GM21717 (cell line): ENCODE measurements at regions not wholly inside any gene's neighbourhood (a gene's known extent, or its start where the extent isn't known, plus 50 kb on each side); places are given as distances from the start of the nearest gene placed in this dataset.
A peak's percentile ranks its signal among the peaks of the same experiment; 100 is the strongest.
"Not testable (repeated sequence)": the region's sequence is repeated elsewhere in the genome, so short reads cannot be mapped to it uniquely, and the experiment has no call there.

Experiments used
- ATAC-seq: cut with Tn5 transposase; IDR thresholded peaks from one replicate; pipeline ENCODE4 v1.9.1; 2021; ENCODE audit warnings: mild to moderate bottlenecking, moderate library complexity; ENCODE audit not compliant: unreplicated experiment

DNA sequence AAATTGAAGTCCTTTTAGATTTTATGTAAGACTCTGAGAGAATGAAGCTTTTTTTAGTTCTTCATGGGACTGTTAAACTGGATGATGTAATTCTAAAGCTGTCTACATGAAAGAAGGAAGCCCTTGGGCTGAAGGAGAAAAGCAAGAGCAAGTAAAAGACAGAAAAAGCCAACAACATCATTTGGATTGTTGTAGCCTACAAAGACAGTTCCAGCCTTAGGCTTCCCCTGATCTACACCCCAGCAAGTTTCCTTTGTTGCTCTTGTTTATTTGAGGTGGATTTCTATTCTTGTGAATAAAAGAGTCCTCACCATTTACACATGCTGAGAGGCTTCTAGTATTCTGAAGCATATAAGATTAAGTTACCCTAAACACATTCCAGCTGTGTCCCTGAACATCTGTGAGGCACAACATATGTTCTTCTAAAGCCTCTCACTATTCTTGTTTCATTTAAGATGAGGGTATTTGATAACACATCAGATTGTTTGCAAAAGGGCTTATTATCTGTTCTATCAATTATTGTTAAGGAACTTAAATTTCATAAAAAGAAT lies 377.8 kb downstream of the LNPK start:
- no peak for ATAC-seq

DNA sequence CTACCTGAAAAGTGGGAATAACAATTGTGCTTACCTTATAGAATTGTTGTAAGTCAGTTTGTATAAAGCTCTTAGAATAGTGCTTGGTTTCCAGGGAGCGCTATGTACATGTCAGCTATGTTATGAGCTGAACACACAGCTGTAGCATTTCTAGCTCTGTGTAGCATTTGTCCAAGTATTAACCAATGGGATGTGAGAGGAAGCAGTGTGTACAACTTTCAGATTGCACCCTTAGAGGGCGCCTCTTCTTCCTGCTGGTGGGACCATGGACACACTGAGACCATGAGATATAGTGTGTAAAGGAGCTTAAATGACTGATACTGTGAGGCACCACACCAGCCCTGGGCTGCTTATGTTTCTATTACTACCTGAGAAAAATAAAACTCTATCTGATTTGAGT lies 380.2 kb downstream of the LNPK start:
- no peak for ATAC-seq

DNA sequence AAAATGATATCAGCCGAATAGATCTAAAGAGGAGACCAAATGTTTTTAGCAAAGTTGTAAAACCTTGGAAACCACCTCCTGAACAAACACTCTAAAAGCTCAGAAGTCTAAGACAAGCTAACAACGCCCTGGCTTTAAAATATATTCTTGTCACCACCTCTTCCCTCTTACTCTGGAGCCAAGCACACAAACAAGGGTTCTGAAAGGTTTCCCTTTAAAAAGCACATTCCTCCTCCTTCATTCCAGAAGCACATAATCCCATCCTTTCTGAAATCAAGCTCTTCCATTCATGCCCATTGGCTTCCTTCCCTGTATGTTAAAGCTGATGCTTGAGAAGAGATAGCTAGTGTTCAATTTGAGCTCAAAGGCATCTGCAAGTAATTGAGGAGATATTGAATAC lies 382.0 kb downstream of the LNPK start:
- ATAC-seq = no peak

DNA sequence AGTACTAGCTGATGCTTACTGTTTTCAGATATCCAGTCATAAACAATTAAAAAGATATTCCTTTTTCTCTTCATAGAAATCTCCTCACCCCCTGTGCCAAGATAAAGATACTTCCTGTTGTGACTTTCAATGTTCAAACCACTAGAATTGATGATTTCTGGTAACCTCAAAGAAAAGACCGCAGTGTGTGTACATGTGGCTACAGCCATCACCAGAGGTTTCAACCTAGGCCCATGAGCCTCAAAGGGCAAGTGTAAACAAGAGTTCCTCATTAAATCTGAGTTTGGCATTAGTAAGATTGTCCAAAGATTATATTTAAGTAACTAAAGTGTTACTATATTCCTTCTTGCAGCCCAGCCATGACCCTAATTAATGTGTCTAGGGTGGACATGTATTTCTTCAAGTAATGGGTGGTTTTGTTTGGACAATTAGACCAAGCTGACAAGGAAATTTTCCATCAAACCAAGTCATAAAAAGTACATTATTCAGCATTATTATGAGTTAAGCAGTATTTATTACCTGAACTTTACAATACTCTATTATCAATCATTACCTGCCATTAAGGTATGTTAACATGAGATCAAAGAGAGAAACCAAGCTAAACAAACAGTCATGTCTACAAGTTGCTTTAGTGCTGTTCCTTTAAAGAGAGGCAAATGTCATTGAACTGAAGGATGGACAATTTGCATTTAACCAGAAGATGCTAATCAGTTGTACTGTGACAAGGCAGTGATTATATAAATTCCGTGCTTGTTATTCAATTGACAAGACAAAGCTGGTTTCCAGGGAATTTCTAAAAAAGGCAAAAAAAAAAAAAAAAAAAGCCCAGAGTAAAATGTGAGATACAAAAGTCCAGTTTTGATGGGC lies 382.7 kb downstream of the LNPK start:
- ATAC-seq = no peak

DNA sequence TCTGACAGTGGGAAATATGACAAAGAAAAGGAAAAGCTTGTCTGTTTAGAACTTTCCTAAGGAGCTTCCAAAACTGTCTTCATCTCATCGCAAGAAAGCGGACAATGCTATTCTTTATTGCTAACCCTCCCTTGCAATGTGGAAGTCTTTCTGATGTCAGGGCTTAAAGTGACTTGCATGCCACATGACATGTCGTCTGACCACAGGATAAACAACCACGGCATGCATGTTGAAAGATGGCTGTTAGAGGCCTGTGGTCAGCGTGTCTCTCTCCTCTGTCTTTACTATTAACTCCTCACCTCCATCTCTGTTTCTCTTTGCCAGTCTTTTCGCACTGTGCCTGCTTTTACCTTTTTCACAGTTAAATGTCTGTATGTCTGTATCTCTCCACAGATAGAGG lies 389.8 kb downstream of the LNPK start:
- no peak for ATAC-seq

DNA sequence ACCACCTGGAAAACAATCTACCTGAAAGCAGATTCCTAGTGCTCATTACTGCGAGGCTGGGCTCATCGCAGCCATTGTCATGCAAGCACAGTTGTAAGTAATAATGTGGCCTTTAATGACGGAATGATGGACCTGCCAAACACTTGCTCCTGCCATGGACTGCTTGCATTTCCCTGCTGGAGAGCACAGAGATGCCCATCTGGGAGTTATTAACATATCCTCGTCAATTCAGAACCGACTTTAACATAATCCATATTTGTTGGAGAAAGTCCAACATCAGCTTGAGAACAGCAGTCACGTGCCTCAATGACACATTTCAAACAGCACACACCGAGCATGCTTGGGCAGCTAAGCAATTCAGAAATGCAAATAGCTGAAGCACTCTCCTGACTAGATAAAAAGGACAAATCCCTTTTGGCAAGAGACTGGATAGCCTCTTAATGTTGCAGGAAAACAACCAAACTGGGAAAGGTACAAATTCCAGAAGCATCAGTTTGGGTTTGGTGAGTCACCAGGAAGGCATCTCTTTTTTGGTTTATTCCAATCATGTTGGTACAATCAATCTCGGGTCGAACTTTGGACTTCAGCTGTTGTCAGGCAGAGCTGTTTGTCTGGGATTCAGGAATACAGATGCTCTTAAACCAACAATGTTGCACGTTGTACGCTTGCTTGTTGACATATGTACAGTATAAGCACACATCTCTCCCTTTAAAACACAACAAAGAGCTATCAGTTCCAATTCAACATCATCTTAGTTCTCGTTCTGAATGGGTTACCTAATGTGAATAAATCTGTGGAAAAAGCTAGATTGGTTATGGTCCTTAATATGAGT lies 395.8 kb downstream of the LNPK start:
- ATAC-seq = no peak

DNA sequence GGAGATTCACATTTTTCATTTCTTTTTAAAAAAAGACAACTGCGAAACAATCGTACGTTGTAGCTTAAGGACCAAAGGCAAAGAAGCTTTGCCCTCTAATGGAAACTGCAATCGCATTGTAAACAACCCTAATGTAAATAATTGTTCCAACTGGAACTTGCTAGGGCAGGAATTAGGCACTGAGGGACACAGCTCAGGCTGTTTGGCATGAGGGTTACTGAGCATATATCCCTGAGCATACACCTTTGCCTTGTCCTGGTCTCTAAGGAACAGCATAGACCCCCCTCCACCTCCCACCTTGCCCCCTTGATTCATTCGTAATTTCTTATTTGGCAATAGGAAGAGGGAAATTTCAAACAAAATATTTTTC lies 396.4 kb downstream of the LNPK start:
- no peak for ATAC-seq

DNA sequence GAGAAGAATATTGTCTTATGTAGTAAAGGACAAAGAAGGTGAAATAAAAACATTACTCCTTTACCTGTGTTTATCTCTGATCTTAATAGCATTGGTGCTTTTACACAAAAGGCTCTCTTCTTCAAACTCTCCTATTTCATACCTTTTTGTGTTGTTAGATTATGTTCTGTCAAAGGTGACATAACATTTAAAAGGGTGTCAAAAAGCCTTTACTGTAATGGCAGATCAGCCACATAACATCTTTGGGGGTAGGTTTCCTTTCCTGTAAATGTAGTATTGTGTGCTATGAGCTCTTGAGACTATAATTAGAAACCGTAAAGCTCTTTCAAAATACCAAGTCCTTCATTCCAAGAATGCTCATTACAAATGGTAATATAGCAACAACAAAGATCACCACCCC lies 400.1 kb downstream of the LNPK start:
- no peak for ATAC-seq

DNA sequence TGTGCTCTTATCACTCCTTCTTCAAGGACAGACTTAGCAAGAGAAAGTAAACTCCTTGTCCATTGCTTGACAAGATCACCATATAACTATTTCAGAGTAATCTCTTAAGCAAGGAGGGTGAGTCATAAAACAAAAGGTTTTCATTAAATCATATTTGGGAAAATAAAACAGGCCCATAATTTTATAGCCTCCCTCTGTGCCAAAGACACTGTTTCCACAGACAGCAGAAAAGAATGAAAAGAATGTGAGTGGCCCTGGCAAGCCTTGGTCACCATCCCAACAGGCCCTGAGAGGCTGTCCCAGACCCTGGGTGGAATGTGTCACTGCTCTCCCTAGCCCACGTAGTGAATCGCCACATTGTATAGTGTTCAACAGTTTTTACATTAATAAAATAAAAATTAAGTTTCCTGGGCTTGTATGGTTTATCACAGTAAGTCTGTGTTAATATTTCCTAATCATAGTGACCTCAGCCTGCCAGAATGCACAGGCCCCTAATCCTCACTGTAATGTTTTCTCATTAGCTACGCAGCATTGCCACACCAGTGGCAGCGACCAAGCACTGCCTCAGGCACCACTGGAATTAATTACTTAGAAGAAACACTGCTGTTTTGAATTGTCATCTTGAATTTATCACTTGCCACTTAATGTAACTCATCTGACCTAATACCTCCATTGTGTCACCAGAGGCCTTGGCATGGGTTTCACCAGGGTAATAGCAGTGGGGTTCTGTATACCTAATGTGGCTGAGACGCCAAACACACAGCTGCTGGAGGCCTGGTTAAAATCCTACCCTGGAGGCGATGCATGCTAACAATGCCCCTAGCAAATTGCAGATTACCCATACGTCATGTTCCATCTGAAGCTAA lies 401.9 kb downstream of the LNPK start:
- ATAC-seq = no peak

DNA sequence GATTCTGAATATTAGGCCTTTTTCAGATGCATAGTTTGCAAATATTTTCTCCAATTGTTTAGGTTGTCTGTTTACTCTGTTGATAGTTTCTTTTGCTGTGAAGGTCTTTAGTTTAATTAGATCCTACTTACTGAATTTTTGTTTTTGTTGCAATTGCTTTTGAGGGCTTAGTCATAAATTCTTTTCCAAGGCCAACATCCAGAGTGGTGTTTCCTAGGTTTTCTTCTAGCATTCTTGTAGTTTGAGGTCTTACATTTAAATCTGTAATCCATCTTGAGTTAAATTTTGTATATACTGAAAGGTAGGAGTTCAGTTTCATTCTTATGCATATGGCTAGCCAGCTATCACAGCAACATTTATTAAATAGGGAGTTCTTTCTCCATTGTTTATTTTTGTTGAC lies 404.8 kb downstream of the LNPK start:
- ATAC-seq = no peak

DNA sequence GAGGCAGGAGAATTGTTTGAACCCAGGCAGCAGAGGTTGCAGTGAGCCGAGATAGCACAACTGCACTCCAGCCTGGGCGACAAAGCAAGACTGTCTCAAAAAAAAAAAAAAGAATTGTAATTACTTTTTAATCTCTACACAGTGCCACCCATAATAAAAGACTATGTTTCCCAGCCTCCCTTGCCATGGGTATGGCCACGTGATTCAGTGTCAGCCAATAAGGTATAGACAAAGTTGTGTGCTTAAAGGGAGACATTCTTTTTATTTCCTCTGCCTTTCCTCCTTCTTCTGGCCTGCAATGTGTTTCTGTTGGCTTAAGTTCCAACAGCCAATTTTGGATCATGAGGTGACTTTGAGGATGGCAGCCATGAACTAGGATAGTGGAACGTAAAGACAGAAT lies 406.9 kb downstream of the LNPK start:
- no peak for ATAC-seq

DNA sequence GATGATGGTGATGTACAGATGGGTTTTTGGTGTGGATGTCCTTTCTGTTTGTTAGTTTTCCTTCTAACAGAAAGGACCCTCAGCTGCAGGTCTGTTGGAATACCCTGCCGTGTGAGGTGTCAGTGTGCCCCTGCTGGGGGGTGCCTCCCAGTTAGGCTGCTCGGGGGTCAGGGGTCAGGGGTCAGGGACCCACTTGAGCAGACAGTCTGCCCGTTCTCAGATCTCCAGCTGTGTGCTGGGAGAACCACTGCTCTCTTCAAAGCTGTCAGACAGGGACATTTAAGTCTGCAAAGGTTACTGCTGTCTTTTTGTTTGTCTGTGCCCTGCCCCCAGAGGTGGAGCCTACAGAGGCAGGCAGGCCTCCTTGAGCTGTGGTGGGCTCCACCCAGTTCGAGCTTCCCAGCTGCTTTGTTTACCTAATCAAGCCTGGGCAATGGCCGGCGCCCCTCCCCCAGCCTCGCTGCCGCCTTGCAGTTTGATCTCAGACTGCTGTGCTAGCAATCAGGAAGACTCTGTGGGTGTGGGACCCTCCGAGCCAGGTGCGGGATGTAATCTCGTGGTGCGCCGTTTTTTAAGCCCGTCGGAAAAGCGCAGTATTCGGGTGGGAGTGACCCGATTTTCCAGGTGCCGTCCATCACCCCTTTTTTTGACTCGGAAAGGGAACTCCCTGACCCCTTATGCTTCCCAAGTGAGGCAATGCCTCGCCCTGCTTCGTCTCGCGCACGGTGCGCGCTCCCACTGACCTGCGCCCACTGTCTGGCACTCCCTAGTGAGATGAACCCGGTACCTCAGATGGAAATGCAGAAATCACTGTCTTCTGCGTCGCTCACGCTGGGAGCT lies 408.2 kb downstream of the LNPK start:
- ATAC-seq = not testable (repeated sequence)

DNA sequence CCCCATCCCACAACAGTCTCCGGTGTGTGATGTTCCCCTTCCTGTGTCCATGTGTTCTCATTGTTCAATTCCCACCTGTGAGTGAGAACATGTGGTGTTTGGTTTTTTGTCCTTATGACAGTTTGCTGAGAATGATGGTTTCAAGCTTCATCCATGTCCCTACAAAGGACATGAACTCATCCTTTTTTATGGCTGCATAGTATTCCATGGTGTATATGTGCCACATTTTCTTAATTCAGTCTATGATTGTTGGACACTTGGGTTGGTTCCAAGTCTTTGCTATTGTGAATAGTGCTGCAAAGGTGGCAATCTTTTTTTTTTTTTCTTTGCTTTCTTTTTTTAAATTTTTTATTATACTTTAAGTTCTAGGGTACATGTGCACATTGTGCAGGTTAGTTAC lies 406.7 kb upstream of the ATP5MC3 start:
- ATAC-seq = not testable (repeated sequence)

DNA sequence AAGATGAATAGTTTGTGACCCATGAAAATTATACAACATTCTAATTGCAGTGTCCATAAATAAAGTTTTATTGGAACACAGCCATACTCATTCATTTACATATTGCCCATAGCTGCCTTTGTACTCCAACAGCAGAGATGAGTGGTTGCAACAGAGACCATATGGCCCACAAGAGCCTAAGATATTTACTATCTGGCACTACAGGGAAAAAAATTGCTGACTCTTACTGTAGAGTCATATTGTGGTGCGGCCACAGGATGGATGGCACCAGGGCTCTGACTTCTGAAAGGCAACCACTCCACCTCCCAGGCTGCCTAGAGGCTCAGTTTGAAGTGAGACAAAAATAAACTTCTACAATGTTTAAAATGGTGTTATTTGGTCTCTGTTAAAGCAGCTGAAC lies 404.0 kb upstream of the ATP5MC3 start:
- ATAC-seq = no peak

DNA sequence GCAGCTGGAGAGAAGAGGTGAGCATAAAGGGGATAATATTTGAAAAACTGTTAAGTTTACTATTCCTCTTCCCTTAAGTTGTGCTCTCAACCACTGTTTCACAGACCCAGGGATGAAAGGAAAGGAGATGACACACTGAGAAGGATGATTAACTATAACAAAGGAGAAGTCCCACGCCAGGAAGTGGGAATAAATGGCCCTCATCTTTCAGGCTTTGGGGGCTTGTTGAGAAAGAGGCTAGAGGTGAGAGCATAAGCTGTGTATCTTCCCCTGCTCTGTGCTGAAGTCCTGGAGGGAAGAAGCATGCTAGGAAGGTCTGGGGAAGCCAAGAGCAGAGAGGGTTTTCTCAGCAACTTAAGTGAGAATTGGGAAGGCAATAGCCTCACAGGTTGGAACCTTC lies 399.1 kb upstream of the ATP5MC3 start:
- no peak for ATAC-seq

DNA sequence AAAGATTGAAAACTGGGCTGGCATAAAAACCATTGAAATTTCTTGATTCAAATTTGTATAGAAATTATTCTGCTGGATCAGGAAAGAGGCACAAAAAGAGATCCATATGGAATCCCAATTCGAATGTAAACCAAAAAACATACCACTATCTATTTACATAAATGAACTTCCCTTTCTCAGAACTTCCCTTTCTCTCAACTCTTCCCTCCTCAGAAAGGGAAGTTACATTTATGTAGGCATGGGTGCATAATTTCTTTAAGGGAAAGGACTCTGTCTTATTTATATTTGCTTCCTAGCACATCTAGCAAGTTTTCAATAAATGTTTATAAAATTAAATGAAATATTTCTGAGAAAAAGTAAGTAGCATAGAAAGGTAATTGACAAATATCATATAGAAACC lies 398.1 kb upstream of the ATP5MC3 start:
- no peak for ATAC-seq

DNA sequence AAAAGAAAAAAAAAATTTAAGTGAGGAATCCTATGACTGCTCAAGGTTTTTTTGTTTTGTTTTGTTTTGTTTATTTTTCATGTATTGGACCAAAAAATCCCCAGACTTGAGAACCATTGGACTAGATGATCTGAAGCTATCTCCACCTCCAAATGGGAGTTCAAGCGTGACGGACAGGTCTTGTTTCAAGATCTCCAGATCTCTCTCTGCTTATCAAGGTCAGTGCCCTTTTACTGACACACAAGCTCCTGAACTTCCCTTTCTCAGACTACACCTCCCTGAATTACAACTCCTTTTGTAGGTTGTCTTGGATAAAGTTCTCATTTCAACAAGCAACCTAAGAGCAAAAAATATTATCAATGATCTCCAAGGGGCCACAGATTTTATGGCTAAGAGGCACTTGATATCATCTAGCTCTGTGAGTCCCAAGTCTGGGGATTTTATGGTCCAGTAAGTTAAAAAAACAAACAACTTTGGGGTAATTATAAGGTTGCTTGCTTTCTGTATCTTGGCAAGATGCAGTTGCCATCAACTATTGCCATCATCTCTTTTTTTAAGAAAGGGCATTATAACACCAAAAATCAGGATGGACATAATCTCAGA lies 396.0 kb upstream of the ATP5MC3 start:
- no peak for ATAC-seq

DNA sequence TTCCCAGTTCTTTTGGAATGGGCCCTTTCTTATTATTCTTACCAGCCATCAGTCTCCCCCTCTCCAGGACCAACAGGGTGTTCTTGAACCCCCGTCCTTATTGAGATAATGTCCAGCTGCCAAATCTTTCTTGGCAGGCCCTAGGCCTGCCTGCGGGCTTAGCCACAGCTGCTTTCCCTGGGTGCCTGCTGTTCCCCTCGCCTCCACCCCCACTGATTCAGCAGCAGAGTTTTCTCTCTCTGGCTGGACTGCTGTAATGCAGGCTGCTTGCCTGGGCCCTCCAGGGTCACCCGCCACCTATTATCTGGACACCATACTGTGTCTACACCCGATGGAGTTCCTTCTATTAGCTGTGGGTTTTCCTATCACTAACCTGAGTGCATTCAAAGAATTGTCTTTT lies 395.4 kb upstream of the ATP5MC3 start:
- ATAC-seq = no peak

DNA sequence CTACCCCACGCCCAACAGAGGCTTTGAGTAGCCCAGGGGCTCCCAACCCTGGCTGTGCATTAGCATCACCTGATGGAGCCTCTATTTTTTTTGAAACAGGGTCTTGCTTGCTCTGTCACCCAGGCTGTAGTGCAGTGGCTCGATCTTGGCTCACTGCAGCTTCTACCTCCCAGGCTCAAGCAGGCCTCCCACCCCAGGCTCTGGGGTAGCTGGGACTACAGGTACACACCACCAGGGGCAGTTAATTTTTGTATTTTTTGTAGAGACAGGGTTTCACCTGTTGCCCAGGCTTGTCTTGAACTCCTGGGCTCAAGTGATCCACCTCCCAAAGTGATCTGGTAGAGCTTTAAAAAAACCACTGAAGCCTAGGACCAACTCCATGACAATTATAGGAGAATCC lies 394.8 kb upstream of the ATP5MC3 start:
- peak; percentile 26 for ATAC-seq
